ENCODE measurements at regions not wholly inside any gene's neighbourhood (a gene's known extent, or its start where the extent isn't known, plus 50 kb on each side); places are given as distances from the start of the nearest gene placed in this dataset.

DNA sequence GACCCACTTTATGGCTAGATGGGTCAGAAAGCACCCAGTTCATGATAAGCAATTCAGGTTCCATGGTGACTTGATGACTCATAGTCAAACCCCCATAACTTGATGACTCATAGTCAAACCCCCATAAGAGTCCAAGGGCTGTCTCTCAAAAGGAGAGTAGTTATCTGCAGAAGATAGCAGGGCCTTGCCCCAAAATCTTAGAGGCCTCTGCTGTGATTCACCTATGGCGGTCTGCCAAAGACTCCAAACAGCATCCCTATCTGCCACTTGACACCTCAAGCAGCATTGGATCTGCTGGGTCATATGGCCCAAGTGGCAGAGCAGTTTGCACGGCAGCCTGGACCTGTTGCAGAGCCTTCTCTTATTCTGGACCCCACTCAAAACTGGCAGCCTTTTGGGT, 395.2 kb upstream of the KIF2A start:
- no peak for DNase-seq (ENCODE audit: low spot score)

DNA sequence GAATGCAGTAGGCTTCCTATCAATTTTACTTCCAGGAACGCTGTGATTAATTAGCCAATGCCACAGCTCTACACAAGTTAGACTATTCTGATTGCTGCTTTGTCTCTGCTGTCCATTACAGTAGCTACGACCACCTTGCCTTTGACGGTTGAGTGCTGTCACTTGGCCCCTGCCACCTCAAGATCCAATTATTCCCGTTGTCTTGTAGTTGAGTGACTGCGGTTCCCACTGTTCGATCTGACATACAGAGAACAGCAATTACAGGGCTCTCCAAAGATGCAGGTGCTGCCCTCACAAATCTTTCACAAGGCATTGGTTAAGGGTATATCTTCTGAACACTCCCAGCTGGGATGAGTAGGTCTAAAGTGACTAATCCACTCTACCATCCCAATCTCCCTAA, 393.4 kb upstream of the KIF2A start:
- DNase-seq (ENCODE audit: low spot score), result no peak

DNA sequence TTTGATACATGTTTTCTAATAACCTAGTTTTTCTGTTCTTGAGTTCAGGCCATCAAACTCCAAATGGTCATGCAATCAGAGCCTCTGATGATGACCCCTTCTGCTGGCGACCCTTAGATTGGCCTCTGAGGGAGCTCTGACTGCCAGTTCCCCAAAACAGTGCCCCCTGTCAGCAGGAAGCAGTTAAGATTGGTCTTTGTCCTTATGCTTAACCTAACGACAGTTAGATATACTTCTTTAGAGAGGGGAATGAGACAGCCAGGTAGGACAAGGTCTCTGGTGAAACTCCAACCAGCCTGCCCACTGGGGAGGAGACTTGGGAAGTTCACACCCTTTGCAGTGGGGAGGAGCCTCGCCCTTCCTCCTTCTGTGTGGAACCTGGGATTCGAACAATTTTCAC, 390.4 kb upstream of the KIF2A start:
- DNase-seq (ENCODE audit: low spot score), result no peak

DNA sequence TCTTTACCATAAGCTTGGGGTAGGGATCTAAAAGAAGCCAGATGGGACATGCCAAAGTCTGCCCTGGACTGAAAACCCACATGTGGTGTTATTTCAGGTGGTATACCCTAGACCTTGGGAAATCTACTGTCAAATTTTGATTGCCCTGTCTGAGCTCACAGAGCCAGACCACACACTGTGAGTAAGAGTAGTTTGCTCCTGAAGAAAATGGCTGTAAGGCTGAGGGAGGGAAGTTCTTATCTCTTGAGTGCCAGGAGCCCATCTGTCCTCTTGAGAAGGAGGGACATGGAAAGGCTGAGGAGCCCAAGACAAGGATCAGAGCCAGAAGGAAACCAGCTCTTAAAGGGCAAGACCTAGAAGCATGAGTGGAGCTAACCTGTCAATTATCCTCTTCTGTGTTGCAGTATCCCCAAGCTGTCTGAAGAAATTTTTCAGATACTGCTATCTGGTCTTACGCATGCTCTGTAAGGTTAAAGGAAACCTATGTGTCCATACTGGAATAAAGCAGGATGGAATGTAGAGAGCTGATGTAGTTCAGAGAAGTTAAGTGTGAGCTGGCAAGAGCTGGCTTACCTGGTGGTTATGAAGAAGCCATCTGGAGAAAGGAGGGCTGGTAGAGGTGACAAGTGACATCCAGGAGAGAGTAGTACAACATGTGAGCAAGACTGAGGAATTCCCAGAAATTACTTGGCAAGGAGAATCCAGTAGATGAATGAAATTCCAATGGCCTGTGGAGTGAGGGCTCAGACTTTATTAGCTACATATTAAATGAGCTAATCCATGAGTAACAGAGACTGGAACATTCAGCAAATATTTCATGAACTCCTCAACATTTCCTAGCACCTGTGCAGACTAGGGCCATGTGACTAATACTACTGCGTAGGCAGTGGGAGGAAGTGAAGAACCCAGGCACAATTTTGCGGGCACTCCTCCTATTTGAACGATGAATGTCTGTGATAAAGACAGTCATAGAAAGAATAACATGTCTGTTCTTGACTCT, 389.1 kb upstream of the KIF2A start:
- DNase-seq (ENCODE audit: low spot score), result no peak

DNA sequence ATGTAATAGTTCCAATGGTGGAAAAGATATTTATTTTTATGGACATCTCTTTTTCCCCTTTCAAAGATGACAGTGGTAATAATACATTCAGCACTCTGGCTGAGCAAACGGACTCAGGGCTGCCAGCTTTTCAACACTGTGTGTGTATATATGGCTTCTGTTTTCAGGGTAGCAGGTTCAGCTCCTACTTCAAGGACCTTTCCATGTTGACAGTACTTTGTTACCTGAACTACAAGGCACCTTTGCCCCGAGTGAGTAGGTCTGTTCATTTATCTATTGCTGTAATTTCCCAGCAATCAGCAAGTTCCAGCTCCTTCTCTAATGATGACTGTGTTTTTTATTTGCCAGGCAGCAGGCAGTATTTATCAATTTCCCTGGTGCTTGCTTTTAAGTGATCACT, 387.4 kb upstream of the KIF2A start:
- no peak for DNase-seq (ENCODE audit: low spot score)

DNA sequence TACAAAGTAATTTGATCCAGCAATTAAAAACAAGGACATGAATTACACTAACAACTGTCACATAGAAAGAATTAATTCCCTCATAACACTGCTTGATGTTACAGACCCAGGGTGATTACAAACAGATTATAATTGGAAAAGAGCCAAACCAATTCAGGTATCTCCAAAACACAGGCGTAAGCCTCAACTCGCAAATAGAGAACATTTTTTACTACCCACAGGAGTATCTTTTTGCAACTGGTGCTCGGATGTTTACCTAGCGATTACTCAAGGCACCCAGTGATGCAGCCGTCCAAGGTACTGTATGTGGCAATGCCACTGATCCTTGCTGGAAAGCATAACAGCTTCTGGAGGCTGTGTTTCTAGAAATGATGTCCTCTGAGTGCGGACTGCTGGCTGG, 386.1 kb upstream of the KIF2A start:
- DNase-seq (ENCODE audit: low spot score), result no peak

DNA sequence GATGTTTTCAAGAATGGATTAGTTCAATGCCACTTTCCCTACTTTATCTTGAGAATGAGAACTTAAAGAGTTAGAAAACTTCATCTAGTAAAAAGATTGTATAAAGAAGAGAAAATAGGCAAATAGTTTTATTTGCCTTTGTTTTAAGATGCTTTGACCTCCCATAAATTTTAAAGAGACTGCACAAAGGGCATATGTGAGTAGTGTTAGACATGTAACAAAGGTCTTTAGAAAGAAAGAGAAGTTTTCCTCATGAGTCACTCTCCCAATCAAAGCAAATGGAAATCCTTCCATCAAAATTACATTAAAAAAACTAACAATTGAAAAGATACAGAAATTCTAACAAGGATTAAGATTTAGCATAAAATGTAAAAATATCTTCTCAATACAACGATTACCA, 381.8 kb upstream of the KIF2A start:
- DNase-seq (ENCODE audit: low spot score), result no peak

DNA sequence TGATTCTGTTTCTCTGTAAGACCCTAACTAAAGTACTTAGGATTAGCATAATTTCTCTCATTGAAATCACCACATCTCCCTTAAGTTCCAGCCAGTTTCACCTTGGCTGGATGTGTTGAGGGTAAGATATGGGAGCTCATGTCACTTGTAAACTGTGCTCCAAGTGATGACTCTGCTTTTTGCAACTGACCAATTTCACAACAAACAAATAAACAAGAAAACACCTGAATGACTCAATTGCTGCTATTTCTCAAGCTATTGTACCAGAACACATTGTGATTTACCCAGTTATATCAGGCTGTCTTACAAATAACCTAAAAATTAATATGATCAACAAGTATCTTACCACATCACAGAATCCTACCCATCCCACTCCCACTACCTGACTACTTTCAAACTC, 379.1 kb upstream of the KIF2A start:
- no peak for DNase-seq (ENCODE audit: low spot score)

DNA sequence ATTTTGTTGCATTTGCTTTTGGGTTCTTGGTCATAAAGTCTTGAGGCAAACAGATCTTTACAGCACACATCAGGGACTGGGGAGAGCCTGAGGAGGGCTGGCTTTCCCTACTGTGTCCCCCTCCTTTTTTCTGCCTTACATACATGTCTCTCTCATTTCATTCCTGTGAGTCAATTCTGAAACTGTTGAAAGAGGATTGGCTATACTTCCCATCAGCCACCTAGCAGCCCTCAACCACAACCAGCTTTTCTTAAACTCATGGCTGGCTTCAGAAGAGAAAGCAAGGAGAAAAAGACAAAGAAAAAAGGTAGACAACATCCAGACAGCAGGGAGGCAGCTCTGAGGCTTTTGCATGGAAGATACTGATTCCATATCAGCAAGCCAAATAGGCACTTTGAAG, 374.8 kb upstream of the KIF2A start:
- DNase-seq (ENCODE audit: low spot score), result no peak

DNA sequence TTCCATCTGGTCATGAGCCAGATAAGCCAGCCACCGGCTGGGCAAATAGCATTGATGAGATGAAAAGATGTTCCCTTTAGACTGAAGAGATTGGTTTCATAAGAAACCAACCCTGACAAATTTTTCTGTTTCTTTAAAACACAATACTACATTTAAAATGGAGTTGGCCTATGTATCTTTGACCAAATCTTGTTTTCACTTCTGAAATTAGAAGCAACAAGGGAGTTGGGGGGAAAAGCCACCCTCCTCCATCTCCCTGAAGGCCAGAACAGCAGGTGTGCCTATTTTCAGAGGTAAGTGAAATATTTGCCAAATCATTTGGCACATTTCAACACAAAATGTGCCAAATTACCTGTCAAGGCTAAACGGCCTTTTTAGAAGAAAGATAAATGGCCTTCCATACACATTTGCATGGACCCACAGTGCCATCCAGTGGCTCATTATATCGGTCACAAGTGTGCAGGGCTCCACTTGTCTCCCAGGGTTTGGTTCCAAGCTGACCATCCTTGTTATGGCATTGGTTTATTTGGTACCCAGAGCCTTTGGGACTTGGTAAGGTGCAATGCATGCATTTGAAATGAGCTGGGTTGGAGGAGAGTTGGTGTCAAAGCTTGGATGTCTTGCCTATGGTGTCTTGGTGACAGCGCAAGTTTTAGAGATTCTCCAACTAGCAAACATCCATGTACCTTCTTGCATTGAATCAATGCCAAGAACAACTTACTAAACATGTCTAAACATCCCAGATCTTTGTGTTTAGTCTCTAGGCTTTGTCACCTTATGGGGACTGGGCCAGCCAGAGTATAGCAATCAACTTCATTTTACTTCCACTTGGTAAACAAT, 372.0 kb upstream of the KIF2A start:
- DNase-seq (ENCODE audit: low spot score), result no peak

DNA sequence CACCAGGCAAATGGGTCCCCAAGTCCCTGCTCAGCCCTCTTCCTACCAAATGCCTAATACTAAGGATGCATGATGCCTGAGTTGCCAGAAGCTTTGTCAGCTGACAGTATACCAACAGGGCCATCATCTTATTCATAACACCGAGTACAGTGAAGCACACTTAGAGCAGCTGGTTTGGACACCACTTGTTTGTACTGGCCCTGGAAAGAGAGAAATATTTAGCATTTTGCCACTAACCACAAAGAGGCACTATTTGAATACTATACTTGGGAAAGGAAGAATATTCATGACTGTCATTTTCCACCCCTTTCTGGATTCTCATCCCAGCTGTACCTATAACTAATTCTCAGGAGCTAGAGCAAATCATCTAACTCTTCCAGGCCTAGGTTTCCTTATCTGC, 364.4 kb upstream of the KIF2A start:
- DNase-seq (ENCODE audit: low spot score), result no peak

DNA sequence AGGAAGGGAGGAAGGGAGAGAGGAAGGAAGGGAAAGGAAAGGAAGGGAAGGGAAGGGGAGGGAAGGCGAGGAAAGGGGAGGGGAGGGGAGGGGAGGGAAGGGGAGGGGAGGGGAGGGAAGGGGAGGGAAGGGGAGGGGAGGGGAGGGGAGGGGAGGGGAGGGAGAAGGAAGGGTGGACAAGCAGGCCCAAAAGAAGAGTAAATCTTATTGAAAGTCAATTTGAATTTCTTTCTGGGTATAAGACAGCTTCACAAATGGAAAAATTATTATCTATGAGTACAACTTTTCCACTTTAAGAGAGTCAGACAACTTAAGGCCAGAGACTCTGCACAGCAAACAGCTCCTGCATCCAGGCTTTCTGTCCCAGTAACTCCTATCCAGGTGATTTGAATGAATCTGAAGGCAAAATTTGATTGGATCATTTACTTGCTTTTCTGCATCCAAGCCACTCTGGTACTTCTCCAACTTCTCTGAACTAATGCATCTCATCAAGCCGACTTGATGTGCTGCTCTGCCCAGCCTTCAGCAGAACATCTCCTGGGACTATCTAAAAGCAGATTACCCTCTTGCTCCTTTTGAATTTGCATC, 363.4 kb upstream of the KIF2A start:
- DNase-seq (ENCODE audit: low spot score), result no peak

DNA sequence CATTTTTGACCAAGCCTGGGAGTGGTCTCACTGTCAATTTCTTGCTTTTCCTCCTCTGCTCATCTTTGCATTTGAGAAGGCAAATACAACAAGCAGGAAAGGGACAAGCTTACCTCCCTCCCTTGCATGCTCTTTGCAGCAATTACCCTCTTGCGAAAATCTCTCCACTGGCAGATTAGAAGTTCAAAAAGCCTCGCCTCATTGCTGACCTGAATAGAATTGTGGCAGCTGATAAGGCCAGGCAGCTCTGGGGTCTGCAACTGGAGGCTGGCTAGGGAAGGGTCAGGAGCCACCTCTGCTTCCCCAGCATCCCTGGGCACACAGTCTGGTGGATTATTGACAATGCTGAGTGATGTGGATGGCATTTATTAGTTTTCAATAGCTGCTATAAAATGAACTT, 362.3 kb upstream of the KIF2A start:
- no peak for DNase-seq (ENCODE audit: low spot score)

DNA sequence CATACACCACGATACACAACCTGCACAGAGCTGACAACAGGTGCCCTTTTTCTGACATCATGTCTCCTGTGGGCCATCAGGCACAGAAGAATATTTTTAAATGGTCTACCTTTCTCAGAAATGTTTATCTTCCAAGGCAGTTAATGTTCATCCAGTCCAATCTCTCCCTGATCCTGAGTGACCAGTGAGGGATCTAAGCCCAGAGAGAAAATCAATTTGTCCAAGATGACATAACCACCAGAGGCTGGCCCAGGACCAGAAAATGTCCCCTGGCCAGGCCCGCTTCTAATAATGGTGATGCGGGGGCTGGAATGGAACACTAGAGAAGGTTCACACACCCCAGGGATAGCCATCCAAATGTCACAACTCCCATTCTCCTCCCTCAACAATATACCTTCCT, 357.9 kb upstream of the KIF2A start:
- DNase-seq (ENCODE audit: low spot score), result no peak

DNA sequence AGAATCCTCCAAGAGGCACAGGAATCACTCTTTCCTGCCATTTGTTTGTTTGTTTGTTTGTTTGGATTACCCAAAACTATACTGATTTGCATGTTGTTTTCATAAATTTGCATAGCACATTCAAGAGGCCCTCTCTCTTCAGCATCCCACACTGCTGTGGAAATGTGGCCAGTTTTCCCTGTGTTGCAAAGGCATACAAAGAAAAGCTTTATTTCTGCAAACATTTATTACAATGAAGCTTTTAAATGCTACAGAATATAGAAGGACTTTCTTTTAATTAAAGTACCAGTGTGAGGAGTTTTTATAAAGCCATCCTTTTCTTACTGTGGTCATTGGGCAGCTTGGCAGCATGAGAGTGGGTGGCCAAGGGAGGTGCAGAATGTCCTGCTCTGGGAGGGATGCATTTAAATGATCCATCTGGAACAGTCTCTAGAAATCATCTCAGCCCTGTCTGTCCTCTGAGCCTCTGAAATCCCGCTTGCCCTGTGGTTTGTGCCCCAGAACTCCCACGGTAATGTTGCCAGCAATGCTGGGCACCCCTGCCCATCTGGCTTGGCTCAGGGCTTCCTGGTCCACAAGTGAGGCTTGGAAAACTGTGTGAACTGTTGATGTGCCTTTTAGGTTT, 356.8 kb upstream of the KIF2A start:
- no peak for DNase-seq (ENCODE audit: low spot score)

DNA sequence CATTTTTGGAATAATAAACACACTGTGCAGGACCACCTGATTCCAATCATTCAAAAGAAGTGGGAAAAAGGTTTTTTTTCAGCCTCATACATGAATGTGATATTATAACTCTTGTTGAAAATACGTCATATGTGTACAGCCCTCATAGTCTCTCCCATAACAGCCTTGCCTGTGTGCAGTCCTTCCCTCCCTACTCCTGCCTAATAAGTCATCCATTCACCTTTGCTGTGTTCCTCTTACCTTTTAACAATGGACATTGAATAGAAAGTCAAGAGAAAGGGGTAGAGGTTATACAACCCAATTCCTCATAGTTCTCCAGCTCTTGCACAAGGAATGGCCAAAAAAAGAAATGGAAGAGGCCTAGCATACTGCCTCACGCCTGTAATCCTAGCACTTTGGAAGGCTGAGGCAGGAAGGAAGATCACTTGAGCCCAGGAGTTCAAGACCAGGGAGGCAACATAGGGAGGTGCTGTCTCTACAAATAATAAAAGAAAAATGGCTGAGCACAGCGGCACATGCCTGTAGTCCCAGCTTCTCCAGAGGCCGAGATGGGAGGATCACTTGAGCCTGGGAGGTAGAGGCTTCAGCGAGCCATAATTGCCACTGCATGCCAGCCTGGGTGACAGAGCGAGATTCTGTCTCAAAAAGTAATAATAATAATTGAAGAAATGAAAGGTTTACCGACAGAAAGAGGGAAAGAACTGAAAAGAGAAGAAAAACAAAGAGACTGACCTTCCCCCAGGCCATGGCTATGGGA, 356.1 kb upstream of the KIF2A start:
- DNase-seq (ENCODE audit: low spot score), result no peak

DNA sequence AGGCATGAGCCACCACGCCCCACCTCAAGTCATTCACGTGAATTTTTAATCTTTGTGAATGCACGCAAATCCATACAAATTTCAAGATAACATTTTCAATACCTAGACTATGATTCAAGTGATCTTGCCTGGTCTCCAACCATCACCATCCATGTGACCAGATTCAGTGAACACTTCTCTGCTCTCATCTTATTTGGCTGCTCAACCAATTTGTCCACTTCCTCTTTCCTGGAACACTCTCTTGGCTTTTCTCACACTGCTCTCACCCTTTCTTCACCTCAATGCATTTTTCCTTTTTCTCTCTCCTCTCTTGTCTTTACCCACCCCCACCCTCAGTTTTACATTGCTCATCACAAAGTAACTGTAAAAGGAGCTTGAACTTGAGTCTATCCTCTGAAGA, 354.7 kb upstream of the KIF2A start:
- no peak for DNase-seq (ENCODE audit: low spot score)

DNA sequence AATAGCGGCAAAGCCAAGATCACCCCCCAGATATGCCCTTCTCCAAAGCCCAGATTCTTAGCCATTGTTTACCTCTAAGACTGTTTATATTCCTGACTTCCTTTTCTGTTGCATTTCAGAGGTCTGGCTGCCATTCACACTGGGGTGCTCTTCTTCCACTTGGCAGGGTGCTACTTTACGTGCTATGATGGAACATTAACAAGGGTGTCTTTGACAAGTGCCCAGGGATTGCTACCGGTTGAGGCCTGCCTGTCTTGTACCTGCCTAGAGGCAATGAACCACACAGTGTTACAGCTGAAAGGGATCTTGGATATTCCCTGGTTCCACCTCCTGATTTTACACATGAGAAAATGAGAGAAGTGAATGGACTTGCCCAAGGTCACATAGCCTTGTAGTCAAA, 352.1 kb upstream of the KIF2A start:
- DNase-seq (ENCODE audit: low spot score), result no peak

DNA sequence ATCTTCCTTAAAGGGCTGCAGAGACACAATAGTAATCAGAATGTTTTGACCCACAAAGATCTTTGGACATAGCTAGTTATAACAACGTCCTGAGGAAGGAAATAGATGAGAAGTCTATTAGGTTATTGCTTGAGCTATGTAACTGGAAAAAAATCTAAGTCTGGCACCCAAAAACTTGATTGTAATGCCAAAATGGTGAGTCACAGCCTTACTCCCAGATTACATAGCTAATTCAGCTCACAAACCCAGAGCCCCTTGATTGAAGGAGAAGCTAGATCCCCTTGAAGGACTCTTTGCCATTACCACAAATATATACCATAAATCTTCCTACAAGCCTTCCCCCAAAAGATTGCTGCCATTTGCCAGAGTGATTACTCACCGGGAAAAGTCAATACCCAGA, 341.8 kb upstream of the KIF2A start:
- no peak for DNase-seq (ENCODE audit: low spot score)

DNA sequence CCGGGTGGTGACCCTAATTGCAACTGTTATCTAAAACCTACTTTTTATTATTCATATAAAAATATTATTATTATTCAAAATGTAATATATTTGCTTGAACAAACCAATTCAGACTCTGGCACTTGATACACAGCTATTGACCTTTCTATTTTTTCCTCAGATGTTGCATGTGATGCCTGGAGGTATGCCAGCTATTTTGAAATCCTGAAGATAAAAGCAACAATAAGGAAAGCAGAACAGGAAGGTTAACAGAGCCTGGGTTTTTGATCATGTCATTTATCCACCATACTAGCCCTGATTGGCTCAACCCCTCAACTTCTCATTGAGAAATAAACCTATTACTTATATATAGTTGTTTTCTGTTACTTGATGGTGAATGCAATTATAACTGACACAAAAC, 340.9 kb upstream of the KIF2A start:
- DNase-seq (ENCODE audit: low spot score), result no peak

DNA sequence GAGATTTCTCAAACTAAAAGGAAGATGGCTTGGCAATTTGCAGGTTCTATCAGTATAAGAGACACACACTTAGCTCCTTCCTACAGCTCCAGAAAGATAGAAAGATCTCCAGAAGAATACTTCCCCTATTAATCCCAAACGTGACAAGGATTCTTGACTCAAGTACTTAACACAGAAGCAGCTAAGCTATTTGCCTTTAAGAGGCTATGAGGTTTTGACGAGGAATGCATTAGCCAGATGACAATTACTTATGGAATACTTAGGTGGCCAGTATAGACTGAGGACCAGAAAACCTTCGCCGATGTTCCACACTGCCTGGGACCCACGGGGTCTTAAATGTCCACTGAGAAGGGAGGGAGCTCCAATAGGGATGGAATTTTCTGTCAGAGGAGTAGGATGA, 340.5 kb upstream of the KIF2A start:
- no peak for DNase-seq (ENCODE audit: low spot score)

All from CD4-positive, alpha-beta T cell treated with Interleukin-6 at 100 ng/mL for 8 hours (primary cell).